ENCODE measurements at regions not wholly inside any gene's neighbourhood (a gene's known extent, or its start where the extent isn't known, plus 50 kb on each side); places are given as distances from the start of the nearest gene placed in this dataset.

DNA sequence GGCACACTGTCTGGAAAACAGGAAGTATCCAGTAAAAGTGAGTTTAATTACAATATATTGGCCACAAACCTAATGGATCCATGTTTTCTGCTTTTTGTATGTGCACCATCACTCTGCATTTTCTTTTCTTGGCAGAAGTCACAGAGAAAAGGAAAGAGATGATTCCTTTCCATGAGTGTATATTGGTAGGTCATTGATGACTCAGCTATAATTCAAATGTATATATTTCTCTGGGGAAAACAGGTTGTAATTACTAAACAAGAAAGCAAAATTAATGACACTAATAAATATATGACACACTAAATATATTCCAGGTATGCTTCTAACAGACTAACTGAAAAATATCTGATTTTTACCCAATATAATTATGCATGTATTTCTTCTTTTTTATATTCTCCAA lies 105.9 kb upstream of the PCDH15 start:
- no peaks in the 10 kb centered on the region for H3K27me3 ChIP-seq (ENCODE audit: insufficient read depth, poor library complexity, severe bottlenecking)
- TF ChIP-seq SPI1 (IDR thresholded peaks at IDR 0.05; ENCODE audit: borderline replicate concordance, low read depth) = no peak
- TF ChIP-seq CTCF (IDR thresholded peaks at IDR 0.05; ENCODE audit: insufficient read depth, low read length) = no peak
- no peak for TF ChIP-seq POLR2AphosphoS5 (IDR thresholded peaks at IDR 0.05; ENCODE audit: low read depth)
- TF ChIP-seq REST (IDR thresholded peaks at IDR 0.05; ENCODE audit: insufficient replicate concordance, low read depth) = no peak
- TF ChIP-seq GABPA (IDR thresholded peaks at IDR 0.05; ENCODE audit: low read depth) = no peak
- H3K27ac ChIP-seq (replicated peaks) = no peak overlapping the region
- no peak for DNase-seq (ENCODE audit: low read depth in 1 of 2, low spot score in 1 of 2)
- H3K4me3 ChIP-seq (replicated peaks; ENCODE audit: insufficient read depth, low read length) = no peak overlapping the region

- TF ChIP-seq GABPA (IDR thresholded peaks at IDR 0.05; ENCODE audit: low read depth) (no peak), CTCF (IDR thresholded peaks at IDR 0.05; ENCODE audit: insufficient read depth, low read length) (no peak), POLR2AphosphoS5 (IDR thresholded peaks at IDR 0.05; ENCODE audit: low read depth) (no peak), REST (IDR thresholded peaks at IDR 0.05; ENCODE audit: insufficient replicate concordance, low read depth) (no peak), SPI1 (IDR thresholded peaks at IDR 0.05; ENCODE audit: borderline replicate concordance, low read depth) (no peak)
- no peaks in the 10 kb centered on the region for H3K27me3 ChIP-seq (ENCODE audit: insufficient read depth, poor library complexity, severe bottlenecking)
- no peak for DNase-seq (ENCODE audit: low read depth in 1 of 2, low spot score in 1 of 2)
- no peak overlapping the region for H3K27ac ChIP-seq (replicated peaks)
- no peak overlapping the region for H3K4me3 ChIP-seq (replicated peaks; ENCODE audit: insufficient read depth, low read length)
Measured at GRCh38 chr10:54905578-54906192, 104.7 kb upstream of the PCDH15 start.

GRCh38 chr10:54904833-54905232 lies 103.8 kb upstream of the PCDH15 start:
- H3K27ac ChIP-seq (replicated peaks) = no peak overlapping the region
- H3K27me3 ChIP-seq (ENCODE audit: insufficient read depth, poor library complexity, severe bottlenecking) = no peaks in the 10 kb centered on the region
- no peak overlapping the region for H3K4me3 ChIP-seq (replicated peaks; ENCODE audit: insufficient read depth, low read length)
- DNase-seq (ENCODE audit: low read depth in 1 of 2, low spot score in 1 of 2) = no peak
- TF ChIP-seq REST (IDR thresholded peaks at IDR 0.05; ENCODE audit: insufficient replicate concordance, low read depth) (no peak), SPI1 (IDR thresholded peaks at IDR 0.05; ENCODE audit: borderline replicate concordance, low read depth) (no peak), CTCF (IDR thresholded peaks at IDR 0.05; ENCODE audit: insufficient read depth, low read length) (no peak), GABPA (IDR thresholded peaks at IDR 0.05; ENCODE audit: low read depth) (no peak), POLR2AphosphoS5 (IDR thresholded peaks at IDR 0.05; ENCODE audit: low read depth) (no peak)

Measured in HL-60 (cell line).